T47D (cell line): ENCODE measurements at regions not wholly inside any gene's neighbourhood (a gene's known extent, or its start where the extent isn't known, plus 50 kb on each side); places are given as distances from the start of the nearest gene placed in this dataset.

Experiments used
- DNase-seq, 2 experiments: peaks; one replicate each; pipeline versions ENCODE4 v3.0.0 to v3.0.0-alpha.2; 2011 to 2012; ENCODE audit warnings: low read depth in 1 of 2, low spot score in 1 of 2
- JUND ChIP-seq: IDR thresholded peaks from 2 replicates; pipeline ENCODE4 v1.6.1; 2012; ENCODE audit warnings: low read depth
- in situ Hi-C: cut with HindIII; loops from 2 replicates; pipeline ENCODE4 v1.10.0; 2016; ENCODE audit warnings: low sequenced_read_pairs, low pct_unique_long_range_greater_than_20kb

- no peak for TF ChIP-seq JUND
Measured at GRCh38 chr4:4693755-4694295, 152.0 kb upstream of the STX18 start.

GRCh38 chr4:4693258-4693657 is 151.4 kb upstream of the STX18 start:
- no peak for TF ChIP-seq JUND
- in situ Hi-C loops, result no loop called here
- DNase-seq, result no peak

More at GRCh38 chr4:4693755-4694295, 152.0 kb upstream of the STX18 start:
- no peak for DNase-seq
- in situ Hi-C loops, result no loop called here

GRCh38 chr4:4690854-4691253 is 149.0 kb upstream of the STX18 start:
- DNase-seq, result peak in 1 of 2 experiments; percentile 8
- no peak for TF ChIP-seq JUND
- in situ Hi-C loops, result no loop called here

GRCh38 chr4:4689694-4690440 is 148.0 kb upstream of the STX18 start:
- DNase-seq, result no peak
- no peak for TF ChIP-seq JUND
- in situ Hi-C loops, result no loop called here

GRCh38 chr4:4687935-4688727 is 146.3 kb upstream of the STX18 start:
- no peak for TF ChIP-seq JUND
- in situ Hi-C loops, result no loop called here
- DNase-seq, result no peak

GRCh38 chr4:4687100-4687499 is 145.3 kb upstream of the STX18 start:
- TF ChIP-seq JUND, result no peak
- in situ Hi-C loops, result no loop called here
- no peak for DNase-seq

- no peak for DNase-seq
- in situ Hi-C loops, result no loop called here
- no peak for TF ChIP-seq JUND
Measured at GRCh38 chr4:4685810-4686795, 144.3 kb upstream of the STX18 start.

- no peak for DNase-seq
- no peak for TF ChIP-seq JUND
- in situ Hi-C loops, result no loop called here
Measured at GRCh38 chr4:4681653-4682052, 139.8 kb upstream of the STX18 start.

GRCh38 chr4:4680758-4681157 is 138.9 kb upstream of the STX18 start:
- DNase-seq, result no peak
- TF ChIP-seq JUND, result no peak
- in situ Hi-C loops, result no loop called here

- no peak for DNase-seq
- TF ChIP-seq JUND, result no peak
- in situ Hi-C loops, result no loop called here
Measured at GRCh38 chr4:4680243-4680642, 138.4 kb upstream of the STX18 start.

GRCh38 chr4:4677556-4678522 is 136.0 kb upstream of the STX18 start:
- no peak for TF ChIP-seq JUND
- peak in 1 of 2 experiments; percentile 32 for DNase-seq
- in situ Hi-C loops, result no loop called here
